OCI-LY3 (cell line): ENCODE measurements at regions not wholly inside any gene's neighbourhood (a gene's known extent, or its start where the extent isn't known, plus 50 kb on each side); places are given as distances from the start of the nearest gene placed in this dataset.

Experiments
- EZH2phosphoT487 ChIP-seq: fragments of 200-600 bp; shearing (Covaris generic); IDR thresholded peaks from 2 replicates; pipeline ENCODE4 v1.6.1; 2018; ENCODE audit warnings: antibody characterized with exemption, mixed run types, low read depth
- TF ChIP-seq, protein P1 (sequence below): fragments of 200-600, 300-600 bp; sonication (generic); IDR thresholded peaks from 2 replicates; pipeline ENCODE4 v1.5.1; 2014; ENCODE audit warnings: antibody characterized with exemption, low read length, low read depth

GRCh38 chr14:48616931-48617330 lies 941.5 kb upstream of the MDGA2 start:
- TF ChIP-seq, protein P1, sequence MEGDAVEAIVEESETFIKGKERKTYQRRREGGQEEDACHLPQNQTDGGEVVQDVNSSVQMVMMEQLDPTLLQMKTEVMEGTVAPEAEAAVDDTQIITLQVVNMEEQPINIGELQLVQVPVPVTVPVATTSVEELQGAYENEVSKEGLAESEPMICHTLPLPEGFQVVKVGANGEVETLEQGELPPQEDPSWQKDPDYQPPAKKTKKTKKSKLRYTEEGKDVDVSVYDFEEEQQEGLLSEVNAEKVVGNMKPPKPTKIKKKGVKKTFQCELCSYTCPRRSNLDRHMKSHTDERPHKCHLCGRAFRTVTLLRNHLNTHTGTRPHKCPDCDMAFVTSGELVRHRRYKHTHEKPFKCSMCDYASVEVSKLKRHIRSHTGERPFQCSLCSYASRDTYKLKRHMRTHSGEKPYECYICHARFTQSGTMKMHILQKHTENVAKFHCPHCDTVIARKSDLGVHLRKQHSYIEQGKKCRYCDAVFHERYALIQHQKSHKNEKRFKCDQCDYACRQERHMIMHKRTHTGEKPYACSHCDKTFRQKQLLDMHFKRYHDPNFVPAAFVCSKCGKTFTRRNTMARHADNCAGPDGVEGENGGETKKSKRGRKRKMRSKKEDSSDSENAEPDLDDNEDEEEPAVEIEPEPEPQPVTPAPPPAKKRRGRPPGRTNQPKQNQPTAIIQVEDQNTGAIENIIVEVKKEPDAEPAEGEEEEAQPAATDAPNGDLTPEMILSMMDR, result no peak
- no peak for TF ChIP-seq EZH2phosphoT487
